Naive thymus-derived CD8-positive, alpha-beta T cell (primary cell): ENCODE measurements at regions not wholly inside any gene's neighbourhood (a gene's known extent, or its start where the extent isn't known, plus 50 kb on each side); places are given as distances from the start of the nearest gene placed in this dataset.

Experiments
- ATAC-seq, 2 donors: fragments of 150-1000 bp; cut with Tn5 transposase in 1 of 2; sonication (Bioruptor Pico), chemical (Tn5 transposase) in 1 of 2; 1 replicate in 1 of 2; 2 replicates in 1 of 2; pipeline ENCODE4 v1.10.0; 2021; ENCODE audit warnings: mild to moderate bottlenecking in 2 of 2, moderate library complexity in 2 of 2
- POLR2A ChIA-PET: fragments of 350-600 bp; sonication (Branson Sonifier 250); formaldehyde crosslinking; loops from one replicate; lab custom pipeline; 2021; ENCODE audit warnings: antibody characterized with exemption; lab: Charles Lee
- DNase-seq, 10 donors: peaks; one replicate each; pipeline versions ENCODE4 v3.0.0 to v3.0.0-alpha.2; 2020 to 2022
- H3K27ac Mint-ChIP-seq, 10 donors: one replicate each; pipeline ENCODE4 v1.8.0; 2020 to 2022; ENCODE audit warnings: mild to moderate bottlenecking in 10 of 10, mixed read lengths in 10 of 10, moderate library complexity in 4 of 10, inconsistent platforms in 1 of 10
- H3K27me3 Mint-ChIP-seq, 5 donors: one replicate each; pipeline ENCODE4 v1.8.0; 2021 to 2022; ENCODE audit warnings: mixed read lengths in 5 of 5
- H3K36me3 Mint-ChIP-seq, 3 donors: one replicate each; pipeline ENCODE4 v1.8.0; 2020 to 2022; ENCODE audit warnings: mixed read lengths in 3 of 3, mild to moderate bottlenecking in 2 of 3, inconsistent platforms in 1 of 3
- H3K4me1 Mint-ChIP-seq, 4 donors: one replicate each; pipeline ENCODE4 v1.8.0; 2021 to 2022; ENCODE audit warnings: mixed read lengths in 4 of 4
- H3K4me3 Mint-ChIP-seq, 10 donors: one replicate each; pipeline ENCODE4 v1.8.0; 2020 to 2022; ENCODE audit warnings: mild to moderate bottlenecking in 10 of 10, mixed read lengths in 10 of 10, moderate library complexity in 6 of 10, inconsistent platforms in 1 of 10
- H3K9me3 Mint-ChIP-seq, 9 donors: one replicate each; pipeline ENCODE4 v1.8.0; 2020 to 2022; ENCODE audit warnings: mixed read lengths in 9 of 9, mild to moderate bottlenecking in 3 of 9, inconsistent platforms in 1 of 9, moderate library complexity in 1 of 9

GRCh38 chr12:119245904-119246494 lies 67.3 kb downstream of the HSPB8 start:
- H3K27me3 Mint-ChIP-seq: peaks cover 0 to 10% (median 5%) of the 10 kb centered on the region in 5 donors
- no peak for DNase-seq
- no peak overlapping the region for H3K27ac Mint-ChIP-seq
- no peak for ATAC-seq
- no peak overlapping the region for H3K4me3 Mint-ChIP-seq
- H3K4me1 Mint-ChIP-seq: no peaks in the 10 kb centered on the region
- POLR2A ChIA-PET: no interaction called here
- H3K9me3 Mint-ChIP-seq: peaks cover 0 to 11% (median 0%) of the 10 kb centered on the region in 9 donors
- no peaks in the 10 kb centered on the region for H3K36me3 Mint-ChIP-seq

DNA sequence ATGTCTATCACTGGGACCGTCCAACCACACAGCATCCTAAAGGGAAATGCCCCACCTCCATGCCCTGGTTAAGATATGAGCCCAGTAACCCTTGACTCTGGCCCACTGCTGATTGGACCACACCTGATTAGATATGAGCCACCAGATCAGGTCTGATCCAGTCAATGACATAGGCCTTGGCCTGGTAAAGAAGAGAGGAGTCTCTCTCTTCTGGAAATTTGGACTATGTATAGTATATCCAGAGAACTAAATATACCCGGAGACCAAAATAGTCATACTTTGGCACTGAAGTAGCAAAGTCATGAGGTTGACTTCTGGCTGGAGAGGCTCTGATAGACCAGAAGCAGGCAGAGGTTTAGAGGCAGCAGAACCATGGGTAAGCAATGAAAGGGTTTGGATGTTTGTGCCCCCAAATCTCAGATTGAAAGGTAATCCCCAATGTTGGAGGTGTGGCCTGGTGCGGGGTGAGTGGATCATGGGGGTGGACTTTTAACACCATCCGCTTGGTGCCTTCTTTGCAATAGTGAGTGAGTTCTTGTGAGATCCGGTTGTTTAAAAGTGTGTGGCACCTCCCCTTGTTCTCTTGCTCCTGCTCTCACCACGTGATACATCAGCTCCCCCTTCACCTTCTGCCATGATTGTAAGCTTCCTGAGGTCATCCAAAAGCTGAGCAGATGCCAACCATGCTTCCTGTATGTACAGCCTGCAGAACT lies 68.4 kb downstream of the HSPB8 start:
- no peaks in the 10 kb centered on the region for H3K4me1 Mint-ChIP-seq
- POLR2A ChIA-PET: no interaction called here
- peaks cover 0 to 11% (median 0%) of the 10 kb centered on the region in 9 donors for H3K9me3 Mint-ChIP-seq
- H3K36me3 Mint-ChIP-seq: no peaks in the 10 kb centered on the region
- no peak for ATAC-seq
- no peak overlapping the region for H3K4me3 Mint-ChIP-seq
- H3K27ac Mint-ChIP-seq: no peak overlapping the region
- H3K27me3 Mint-ChIP-seq: peaks cover 0 to 11% (median 10%) of the 10 kb centered on the region in 5 donors
- DNase-seq: no peak

DNA sequence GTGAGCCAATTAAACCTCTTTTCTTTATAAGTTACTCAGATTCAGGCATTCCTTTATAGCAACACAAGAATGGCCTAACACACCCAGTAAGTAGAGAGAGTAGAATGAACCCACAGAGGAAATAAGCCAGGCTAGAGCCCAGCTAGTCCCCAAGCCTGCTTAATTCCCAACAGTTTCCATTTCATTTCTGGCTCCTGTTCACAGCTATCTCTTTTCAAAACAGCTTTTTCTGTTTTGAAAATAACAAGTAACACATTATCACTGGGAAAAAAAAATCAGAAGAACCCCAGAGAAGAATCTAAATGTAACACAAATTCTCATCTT lies 69.0 kb downstream of the HSPB8 start:
- Mint-ChIP-seq H3K9me3 (peaks cover 0 to 11% (median 0%) of the 10 kb centered on the region in 9 donors), H3K36me3 (no peaks in the 10 kb centered on the region), H3K4me1 (no peaks in the 10 kb centered on the region), H3K27me3 (peaks cover 0 to 16% (median 10%) of the 10 kb centered on the region in 5 donors), H3K27ac (no peak overlapping the region), H3K4me3 (no peak overlapping the region)
- POLR2A ChIA-PET: no interaction called here
- DNase-seq (no peak), ATAC-seq (no peak)

DNA sequence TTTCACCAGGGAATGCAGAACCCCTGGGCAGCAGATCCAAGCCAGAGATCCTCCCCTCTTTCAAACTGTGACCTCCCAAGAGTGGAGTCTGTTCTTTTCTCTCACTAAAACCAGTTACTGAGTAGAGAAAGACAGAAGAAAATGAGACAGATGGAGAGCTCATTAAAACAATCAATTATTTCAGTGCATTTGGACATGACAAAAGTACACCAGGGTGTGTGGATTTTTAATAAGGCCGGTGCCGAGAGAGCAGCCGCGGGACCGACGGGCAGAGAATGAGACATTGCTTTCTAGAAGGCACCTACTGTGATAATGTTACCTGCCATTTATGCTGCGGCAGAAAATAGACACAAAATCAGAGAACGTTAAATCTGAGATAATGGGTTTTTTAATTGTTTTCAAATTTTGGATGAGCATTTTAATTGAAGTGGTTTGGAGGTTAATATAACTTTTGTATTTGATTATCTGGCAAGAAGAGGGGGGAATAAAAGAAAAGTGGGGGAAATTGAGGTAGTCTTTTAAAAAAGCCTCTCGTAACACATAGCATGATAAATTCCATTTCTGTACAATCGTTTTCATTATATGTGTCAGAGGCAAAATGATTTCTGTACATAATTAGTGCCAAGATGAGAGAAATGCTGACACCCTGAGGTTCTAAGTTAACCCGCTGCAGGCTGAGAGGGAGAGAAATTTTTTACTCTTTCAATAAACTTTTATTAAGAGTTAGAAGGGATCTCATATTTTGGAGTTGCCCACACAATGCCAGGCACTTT lies 70.8 kb downstream of the HSPB8 start:
- no peak overlapping the region for H3K4me3 Mint-ChIP-seq

GRCh38 chr12:119255314-119255713 lies 76.6 kb downstream of the HSPB8 start:
- Mint-ChIP-seq H3K27ac (no peak overlapping the region), H3K4me3 (no peak overlapping the region), H3K4me1 (no peaks in the 10 kb centered on the region), H3K9me3 (peaks cover 0 to 13% (median 5%) of the 10 kb centered on the region in 9 donors), H3K27me3 (peaks cover 5 to 54% (median 23%) of the 10 kb centered on the region in 5 donors), H3K36me3 (peaks cover 0 to 3% (median 0%) of the 10 kb centered on the region in 3 donors)
- ATAC-seq (no peak), DNase-seq (no peak)
- POLR2A ChIA-PET: no interaction called here

More for the DNA sequence above, 70.8 kb downstream of the HSPB8 start:
- H3K27ac Mint-ChIP-seq: no peak overlapping the region
- POLR2A ChIA-PET: no interaction called here
- H3K36me3 Mint-ChIP-seq: no peaks in the 10 kb centered on the region
- H3K4me1 Mint-ChIP-seq: no peaks in the 10 kb centered on the region
- peaks cover 0 to 11% (median 2%) of the 10 kb centered on the region in 9 donors for H3K9me3 Mint-ChIP-seq
- no peak for DNase-seq
- H3K27me3 Mint-ChIP-seq: peaks cover 0 to 26% (median 16%) of the 10 kb centered on the region in 5 donors
- no peak for ATAC-seq

GRCh38 chr12:119258149-119258548 lies 76.4 kb upstream of the CCDC60 start:
- ATAC-seq: no peak
- DNase-seq: no peak
- no peak overlapping the region for H3K4me3 Mint-ChIP-seq
- peaks cover 0 to 16% (median 0%) of the 10 kb centered on the region in 3 donors for H3K36me3 Mint-ChIP-seq
- POLR2A ChIA-PET: no interaction called here
- H3K9me3 Mint-ChIP-seq: peaks cover 0 to 34% (median 6%) of the 10 kb centered on the region in 9 donors
- no peak overlapping the region for H3K27ac Mint-ChIP-seq
- H3K27me3 Mint-ChIP-seq: peaks cover 13 to 49% (median 20%) of the 10 kb centered on the region in 5 donors
- H3K4me1 Mint-ChIP-seq: no peaks in the 10 kb centered on the region

GRCh38 chr12:119258556-119258955 lies 76.0 kb upstream of the CCDC60 start:
- H3K27me3 Mint-ChIP-seq: peaks cover 13 to 45% (median 19%) of the 10 kb centered on the region in 5 donors
- no peaks in the 10 kb centered on the region for H3K4me1 Mint-ChIP-seq
- peaks cover 0 to 21% (median 0%) of the 10 kb centered on the region in 3 donors for H3K36me3 Mint-ChIP-seq
- no peak overlapping the region for H3K4me3 Mint-ChIP-seq
- POLR2A ChIA-PET: no interaction called here
- no peak for ATAC-seq
- peaks cover 0 to 36% (median 8%) of the 10 kb centered on the region in 9 donors for H3K9me3 Mint-ChIP-seq
- no peak for DNase-seq
- no peak overlapping the region for H3K27ac Mint-ChIP-seq

GRCh38 chr12:119259484-119259883 lies 75.0 kb upstream of the CCDC60 start:
- DNase-seq: no peak
- ATAC-seq: no peak
- no peak overlapping the region for H3K27ac Mint-ChIP-seq
- H3K4me3 Mint-ChIP-seq: no peak overlapping the region
- no peaks in the 10 kb centered on the region for H3K4me1 Mint-ChIP-seq
- H3K27me3 Mint-ChIP-seq: peaks cover 13 to 44% (median 21%) of the 10 kb centered on the region in 5 donors
- peaks cover 0 to 42% (median 8%) of the 10 kb centered on the region in 9 donors for H3K9me3 Mint-ChIP-seq
- POLR2A ChIA-PET: no interaction called here
- peaks cover 0 to 21% (median 0%) of the 10 kb centered on the region in 3 donors for H3K36me3 Mint-ChIP-seq

DNA sequence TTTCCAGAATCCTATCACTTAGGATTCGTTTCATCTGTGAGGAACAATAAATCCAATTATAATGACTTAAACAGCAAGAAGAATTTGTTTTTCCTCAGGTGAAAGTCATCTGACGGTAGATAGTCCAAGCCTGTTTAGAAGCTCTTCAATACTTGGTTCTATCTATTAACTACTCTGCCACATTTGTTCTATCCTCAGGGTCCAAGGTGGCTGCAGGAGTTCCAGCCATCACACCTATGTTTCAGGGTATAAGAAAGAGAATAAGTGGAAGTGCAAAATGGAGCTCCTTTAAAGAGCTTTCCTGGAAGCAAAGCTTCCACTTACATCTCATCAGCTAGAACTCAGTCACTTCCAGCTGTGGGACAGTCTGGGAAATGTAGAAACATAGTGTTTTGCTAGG lies 72.1 kb upstream of the CCDC60 start:
- H3K36me3 Mint-ChIP-seq: peaks cover 0 to 32% (median 0%) of the 10 kb centered on the region in 3 donors
- H3K9me3 Mint-ChIP-seq: peaks cover 0 to 53% (median 19%) of the 10 kb centered on the region in 9 donors
- no peak overlapping the region for H3K4me3 Mint-ChIP-seq
- POLR2A ChIA-PET: no interaction called here
- DNase-seq (no peak), ATAC-seq (no peak)
- H3K4me1 Mint-ChIP-seq: no peaks in the 10 kb centered on the region
- peaks cover 13 to 35% (median 16%) of the 10 kb centered on the region in 5 donors for H3K27me3 Mint-ChIP-seq
- H3K27ac Mint-ChIP-seq: no peak overlapping the region

DNA sequence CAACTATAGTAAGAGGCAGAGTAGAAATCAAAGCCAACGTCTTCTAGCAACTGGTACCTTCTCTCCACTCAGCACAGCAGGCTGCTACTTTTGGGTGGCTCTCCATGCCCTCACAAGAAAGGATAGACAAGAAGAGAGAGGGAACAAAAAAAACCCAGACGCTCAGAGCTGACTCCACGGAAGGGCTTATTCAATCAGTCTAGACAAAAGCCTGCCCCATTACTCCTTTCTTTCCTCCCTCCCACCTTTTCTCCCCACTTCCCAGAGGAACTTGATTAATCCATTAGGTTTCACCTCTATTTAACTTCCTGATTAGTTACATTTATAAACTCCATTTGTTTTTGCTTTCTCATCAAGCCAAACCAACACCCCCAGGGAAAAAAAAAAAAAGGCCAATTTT lies 71.1 kb upstream of the CCDC60 start:
- Mint-ChIP-seq H3K27ac (no peak overlapping the region), H3K9me3 (peaks cover 0 to 52% (median 20%) of the 10 kb centered on the region in 9 donors), H3K36me3 (peaks cover 0 to 32% (median 0%) of the 10 kb centered on the region in 3 donors), H3K4me3 (no peak overlapping the region), H3K4me1 (no peaks in the 10 kb centered on the region), H3K27me3 (peaks cover 8 to 25% (median 13%) of the 10 kb centered on the region in 5 donors)
- DNase-seq: no peak
- POLR2A ChIA-PET: no interaction called here
- no peak for ATAC-seq

GRCh38 chr12:119266963-119267362 lies 67.6 kb upstream of the CCDC60 start:
- DNase-seq (no peak), ATAC-seq (no peak)
- H3K4me3 Mint-ChIP-seq: no peak overlapping the region
- no peak overlapping the region for H3K27ac Mint-ChIP-seq
- H3K36me3 Mint-ChIP-seq: peaks cover 0 to 27% (median 0%) of the 10 kb centered on the region in 3 donors
- H3K4me1 Mint-ChIP-seq: no peaks in the 10 kb centered on the region
- POLR2A ChIA-PET: no interaction called here
- H3K27me3 Mint-ChIP-seq: peaks cover 0 to 22% (median 6%) of the 10 kb centered on the region in 5 donors
- peaks cover 0 to 44% (median 27%) of the 10 kb centered on the region in 9 donors for H3K9me3 Mint-ChIP-seq

- Mint-ChIP-seq H3K27me3 (peaks cover 0 to 20% (median 0%) of the 10 kb centered on the region in 5 donors), H3K4me1 (no peaks in the 10 kb centered on the region), H3K4me3 (no peak overlapping the region), H3K9me3 (peaks cover 0 to 7% (median 0%) of the 10 kb centered on the region in 9 donors), H3K36me3 (no peaks in the 10 kb centered on the region), H3K27ac (no peak overlapping the region)
- POLR2A ChIA-PET: no interaction called here
- DNase-seq: no peak
- ATAC-seq: no peak
Measured at GRCh38 chr12:119274636-119275065, 59.9 kb upstream of the CCDC60 start.

GRCh38 chr12:119283310-119283709 lies 51.2 kb upstream of the CCDC60 start:
- Mint-ChIP-seq H3K36me3 (no peaks in the 10 kb centered on the region), H3K4me3 (no peak overlapping the region), H3K4me1 (no peaks in the 10 kb centered on the region), H3K27ac (no peak overlapping the region), H3K27me3 (peaks cover 0 to 15% (median 4%) of the 10 kb centered on the region in 5 donors), H3K9me3 (peaks cover 0 to 3% (median 0%) of the 10 kb centered on the region in 9 donors)
- DNase-seq (no peak), ATAC-seq (no peak)
- POLR2A ChIA-PET: no interaction called here
